H1 (cell line): ENCODE measurements at regions not wholly inside any gene's neighbourhood (a gene's known extent, or its start where the extent isn't known, plus 50 kb on each side); places are given as distances from the start of the nearest gene placed in this dataset.

Experiments
- CTCF ChIA-PET: fragments of 300-600 bp; sonication (Branson Sonifier 250); formaldehyde crosslinking; loops from one replicate; lab custom pipeline; 2021; ENCODE audit not compliant: partially characterized antibody; lab: Charles Lee
- POLR2A ChIA-PET: fragments of 300-600 bp; sonication (Branson Sonifier 250); formaldehyde crosslinking; loops from one replicate; lab custom pipeline; 2021; ENCODE audit warnings: inconsistent platforms; ENCODE audit not compliant: partially characterized antibody; lab: Charles Lee
- DNase-seq, 2 experiments: peaks; one replicate each; pipeline versions ENCODE4 v3.0.0 to v3.0.0-alpha.2; 2010 to 2022; ENCODE audit warnings: low spot score in 2 of 2, low read depth in 1 of 2, mixed read lengths in 1 of 2
- FAIRE-seq: peaks from 2 replicates; lab custom pipeline; 2011; peaks lifted over from hg19 to GRCh38; lab: Jason Lieb, UNC
- H2AFZ ChIP-seq: 2 replicates; pipeline ENCODE4 v1.8.1; 2012; ENCODE audit warnings: low read length, inconsistent platforms
- H2AK5ac ChIP-seq: 2 replicates; pipeline ENCODE4 v1.6.1; 2013; ENCODE audit warnings: low read depth, low read length
- H2BK120ac ChIP-seq: replicated peaks from 2 replicates; pipeline ENCODE3; 2013; ENCODE audit warnings: low read depth, low read length, inconsistent platforms
- H2BK12ac ChIP-seq: 2 replicates; pipeline ENCODE4 v1.6.1; 2013; ENCODE audit warnings: low read depth, low read length
- H2BK15ac ChIP-seq: 2 replicates; pipeline ENCODE4 v1.6.1; 2013; ENCODE audit warnings: low read length
- H2BK20ac ChIP-seq: 2 replicates; pipeline ENCODE4 v1.6.1; 2013; ENCODE audit warnings: low read length
- H2BK5ac ChIP-seq: 2 replicates; pipeline ENCODE4 v1.6.1; 2013; ENCODE audit warnings: low read depth, low read length
- H3K14ac ChIP-seq: 2 replicates; pipeline ENCODE4 v1.6.1; 2013; ENCODE audit warnings: inconsistent platforms; ENCODE audit not compliant: insufficient read length
- H3K18ac ChIP-seq: 2 replicates; pipeline ENCODE4 v1.6.1; 2013; ENCODE audit warnings: low read length; ENCODE audit errors: extremely low read depth
- H3K23ac ChIP-seq: 2 replicates; pipeline ENCODE4 v1.6.1; 2013; ENCODE audit warnings: inconsistent platforms; ENCODE audit not compliant: insufficient read length
- H3K23me2 ChIP-seq: 2 replicates; pipeline ENCODE4 v1.6.1; 2013; ENCODE audit warnings: low read depth, low read length
- H3K27ac ChIP-seq: 2 replicates; pipeline ENCODE4 v1.6.1; 2011; ENCODE audit warnings: low read depth, low read length, inconsistent platforms
- H3K27me3 ChIP-seq, 4 experiments: replicated peaks in 1 of 4; 1 replicate in 1 of 4; 2 replicates in 3 of 4; pipeline versions ENCODE4 v1.6.1 to v1.8.1; 2011 to 2013; ENCODE audit warnings: low read length in 3 of 4, mild to moderate bottlenecking in 3 of 4, inconsistent platforms in 2 of 4, mixed read lengths in 2 of 4, moderate library complexity in 1 of 4; ENCODE audit not compliant: control insufficient read depth in 3 of 4, insufficient read depth in 3 of 4; ENCODE audit errors: extremely low read depth in 1 of 4
- H3K36me3 ChIP-seq, 4 experiments: 2 replicates each; pipeline versions ENCODE4 v1.6.1 to v1.8.1; 2011 to 2013; ENCODE audit warnings: mild to moderate bottlenecking in 4 of 4, low read length in 3 of 4, moderate library complexity in 2 of 4, control low read depth in 1 of 4, inconsistent platforms in 1 of 4; ENCODE audit not compliant: insufficient read depth in 4 of 4, control insufficient read depth in 2 of 4
- H3K4ac ChIP-seq: replicated peaks from 2 replicates; pipeline ENCODE3; 2013; ENCODE audit warnings: low read length, low read depth, mixed read lengths, inconsistent platforms; ENCODE audit not compliant: insufficient read length
- H3K4me1 ChIP-seq, 4 experiments: replicated peaks in 1 of 4; 1 replicate in 1 of 4; 2 replicates in 3 of 4; pipeline versions ENCODE4 v1.6.1 to v1.8.1; 2011 to 2013; ENCODE audit warnings: low read length in 3 of 4, inconsistent platforms in 2 of 4, mixed read lengths in 1 of 4; ENCODE audit not compliant: insufficient read depth in 4 of 4, control insufficient read depth in 3 of 4
- H3K4me2 ChIP-seq, 2 experiments: 2 replicates each; pipeline versions ENCODE4 v1.6.1 to v1.8.1; 2011 to 2013; ENCODE audit warnings: low read depth in 2 of 2, low read length in 2 of 2, control low read depth in 1 of 2, inconsistent platforms in 1 of 2, mild to moderate bottlenecking in 1 of 2; ENCODE audit not compliant: insufficient read depth in 1 of 2
- H3K4me3 ChIP-seq, 4 experiments: fragments of 200-600, 300-600 bp in 1 of 4; sonication (generic), shearing (Covaris generic), sonication (Bioruptor Twin) in 1 of 4; 2 replicates each; pipeline versions ENCODE4 v1.5.1 to v1.8.1; 2011 to 2016; ENCODE audit warnings: low read length in 4 of 4, low read depth in 3 of 4, control low read depth in 2 of 4, inconsistent platforms in 2 of 4, mild to moderate bottlenecking in 2 of 4, mixed read lengths in 1 of 4, moderate library complexity in 1 of 4; ENCODE audit not compliant: insufficient read depth in 2 of 4; ENCODE audit errors: extremely low read depth in 1 of 4
- H3K56ac ChIP-seq: replicated peaks from 2 replicates; pipeline ENCODE3; 2013; ENCODE audit warnings: low read depth, mild to moderate bottlenecking, mixed read lengths, low read length, inconsistent platforms; ENCODE audit not compliant: insufficient read length
- H3K79me1 ChIP-seq: 2 replicates; pipeline ENCODE4 v1.6.1; 2013; ENCODE audit warnings: low read depth, low read length, control low read depth
- H3K79me2 ChIP-seq, 2 experiments: 2 replicates each; pipeline versions ENCODE4 v1.6.1 to v1.8.1; 2012 to 2013; ENCODE audit warnings: low read length in 2 of 2, mild to moderate bottlenecking in 2 of 2, inconsistent platforms in 1 of 2; ENCODE audit not compliant: insufficient read depth in 2 of 2, control insufficient read depth in 1 of 2
- H3K9ac ChIP-seq, 4 experiments: replicated peaks in 1 of 4; 1 replicate in 1 of 4; 2 replicates in 3 of 4; pipeline versions ENCODE4 v1.6.1 to v1.8.1; 2011 to 2013; ENCODE audit warnings: low read depth in 3 of 4, low read length in 3 of 4, control low read depth in 2 of 4, mild to moderate bottlenecking in 2 of 4, moderate library complexity in 2 of 4, inconsistent platforms in 1 of 4; ENCODE audit errors: extremely low read depth in 1 of 4
- H3K9me3 ChIP-seq, 2 experiments: 2 replicates each; pipeline versions ENCODE4 v1.6.1 to v1.8.1; 2012 to 2013; ENCODE audit warnings: mild to moderate bottlenecking in 2 of 2, moderate library complexity in 2 of 2, control low read depth in 1 of 2, inconsistent platforms in 1 of 2, low read depth in 1 of 2, low read length in 1 of 2, mixed read lengths in 1 of 2; ENCODE audit not compliant: insufficient read depth in 2 of 2
- H4K20me1 ChIP-seq, 2 experiments: replicated peaks in 1 of 2; 2 replicates each; pipeline versions ENCODE3 to v1.8.1; 2011 to 2013; ENCODE audit warnings: inconsistent platforms in 2 of 2, low read length in 2 of 2, mild to moderate bottlenecking in 1 of 2; ENCODE audit not compliant: insufficient read depth in 2 of 2, control insufficient read depth in 1 of 2
- H4K5ac ChIP-seq: 2 replicates; pipeline ENCODE4 v1.6.1; 2013; ENCODE audit warnings: low read length, low read depth, mixed read lengths, inconsistent platforms; ENCODE audit not compliant: insufficient read length
- H4K8ac ChIP-seq: 2 replicates; pipeline ENCODE4 v1.8.0; 2013; ENCODE audit warnings: mild to moderate bottlenecking, moderate library complexity, low read length, inconsistent platforms; ENCODE audit not compliant: insufficient read depth; ENCODE audit errors: extremely low read depth
- H4K91ac ChIP-seq: replicated peaks from 2 replicates; pipeline ENCODE3; 2013; ENCODE audit warnings: low read length, mixed read lengths, inconsistent platforms; ENCODE audit not compliant: insufficient read length
- ASH2L ChIP-seq: fragments of 200-600, 300-600 bp; sonication (generic); IDR thresholded peaks from one replicate; pipeline ENCODE4 v1.7.1; 2017; ENCODE audit warnings: low read length
- BCL11A ChIP-seq, 2 experiments: IDR thresholded peaks; one replicate each; pipeline ENCODE4 v1.6.1; 2011; ENCODE audit warnings: low read depth in 2 of 2, low read length in 2 of 2, mild to moderate bottlenecking in 2 of 2
- CBX8 ChIP-seq: fragments of 300-800, 300-1000 bp; sonication (generic); IDR thresholded peaks from 2 replicates; pipeline ENCODE4 v1.7.1; 2016; ENCODE audit warnings: low read depth, low read length, borderline replicate concordance
- CREB1 ChIP-seq: IDR thresholded peaks from 2 replicates; pipeline ENCODE4 v1.6.1; 2012; ENCODE audit warnings: inconsistent platforms
- CTCF ChIP-seq, 3 experiments: IDR thresholded peaks; 1 replicate in 2 of 3; 2 replicates in 1 of 3; pipeline versions ENCODE4 v1.5.1 to v1.6.1; 2011; ENCODE audit warnings: low read length in 3 of 3, mild to moderate bottlenecking in 3 of 3, inconsistent platforms in 2 of 3, low read depth in 1 of 3, moderate library complexity in 1 of 3; ENCODE audit not compliant: insufficient read depth in 1 of 3; ENCODE audit errors: control extremely low read depth in 1 of 3
- EZH2 ChIP-seq: fragments of 200-600 bp; sonication (generic); IDR thresholded peaks from 2 replicates; pipeline ENCODE4 v1.7.1; 2012; ENCODE audit warnings: low read depth, mild to moderate bottlenecking, moderate library complexity, low read length, inconsistent platforms; ENCODE audit not compliant: severe bottlenecking
- HDAC2 ChIP-seq, 2 experiments: fragments of 300-600 bp in 1 of 2; sonication (generic) in 1 of 2; IDR thresholded peaks; 2 replicates each; pipeline ENCODE4 v1.6.1; 2011 to 2012; ENCODE audit warnings: low read depth in 2 of 2, low read length in 2 of 2, mild to moderate bottlenecking in 2 of 2, moderate library complexity in 2 of 2, borderline replicate concordance in 1 of 2, inconsistent platforms in 1 of 2
- HDAC6 ChIP-seq: IDR thresholded peaks from one replicate; pipeline ENCODE4 v1.7.1; 2012; ENCODE audit warnings: low read depth, mild to moderate bottlenecking, inconsistent platforms, low read length, moderate library complexity
- NRF1 ChIP-seq: IDR thresholded peaks from 2 replicates; pipeline ENCODE4 v1.6.1; 2011; ENCODE audit warnings: mild to moderate bottlenecking, low read depth, low read length, improper control_type of control experiment
- POLR2AphosphoS5 ChIP-seq: IDR thresholded peaks from 2 replicates; pipeline ENCODE4 v1.6.1; 2011; ENCODE audit warnings: low read depth, low read length
- SP4 ChIP-seq: IDR thresholded peaks from 2 replicates; pipeline ENCODE4 v1.6.1; 2012; ENCODE audit warnings: low read length, inconsistent platforms
- SRF ChIP-seq: IDR thresholded peaks from 2 replicates; pipeline ENCODE4 v1.6.1; 2011; ENCODE audit warnings: mild to moderate bottlenecking, low read depth, low read length, moderate library complexity
- TAF1 ChIP-seq: IDR thresholded peaks from 2 replicates; pipeline ENCODE4 v1.6.1; 2011; ENCODE audit warnings: mild to moderate bottlenecking, low read depth, low read length
- WGBS, 2 experiments: shearing (Covaris generic) in 1 of 2; methylation state at CpG; one replicate each; pipeline versions ENCODE4 v1.1.6 to v1.1.7; 2013 to 2015; ENCODE audit warnings: low lambda C conversion rate in 2 of 2, mixed read lengths in 2 of 2, inconsistent platforms in 1 of 2, low coverage in 1 of 2, missing lambda C conversion rate in 1 of 2; ENCODE audit not compliant: insufficient replicate concordance in 2 of 2, insufficient coverage in 1 of 2, insufficient read length in 1 of 2; ENCODE audit errors: extremely low coverage in 1 of 2, missing lambda C conversion rate in 1 of 2; 5-methylcytosine and 5-hydroxymethylcytosine counted together

- Histone ChIP-seq H3K27ac (no peak overlapping the region), H3K23ac (no peak overlapping the region), H3K4me3 (no peak overlapping the region), H3K23me2 (no peaks in the 10 kb centered on the region), H2AK5ac (no peak overlapping the region), H4K91ac (no peak overlapping the region), H2BK5ac (no peak overlapping the region), H2AFZ (no peak overlapping the region), H4K20me1 (no peaks in the 10 kb centered on the region), H3K14ac (no peak overlapping the region), H3K36me3 (no peaks in the 10 kb centered on the region), H3K9ac (no peak overlapping the region), H2BK20ac (no peak overlapping the region), H3K56ac (no peak overlapping the region), H2BK15ac (no peak overlapping the region), H2BK120ac (no peak overlapping the region), H3K4me1 (peaks cover 0 to under 1% (median 0%) of the 10 kb centered on the region in 4 experiments; a peak in 2 of 7 replicates), H4K5ac (no peak overlapping the region), H3K9me3 (no peaks in the 10 kb centered on the region; a peak in 1 of 4 replicates), H2BK12ac (no peak overlapping the region), H3K18ac (no peak overlapping the region), H3K27me3 (no peaks in the 10 kb centered on the region), H3K79me2 (no peaks in the 10 kb centered on the region), H3K4ac (no peak overlapping the region), H3K79me1 (no peaks in the 10 kb centered on the region), H4K8ac (no peak overlapping the region), H3K4me2 (no peak overlapping the region)
- ChIA-PET POLR2A (interaction anchor here (0.7 to 1.6 kb wide), 2 partner anchors 9 to 10 kb away, joined by 3 read pairs; no protein-coding TSS in a partner anchor), CTCF (no interaction called here)
- WGBS, 2 experiments = 92% methylated on average over 6 of the region's 6 CpGs; no CpG with 5 or more reads in 1 of the 2 experiments
- DNase-seq (no peak), FAIRE-seq (no peak)
- TF ChIP-seq TAF1 (no peak), SP4 (no peak), HDAC6 (no peak), ASH2L (no peak), BCL11A (IDR thresholded peaks at IDR 0.05; ENCODE audit: low read depth in 2 of 2, low read length in 2 of 2) (no peak), CTCF (IDR thresholded peaks at IDR 0.05; ENCODE audit: control extremely low read depth in 1 of 3, insufficient read depth in 1 of 3, low read depth in 1 of 3, low read length in 3 of 3) (no peak), CBX8 (no peak), CREB1 (no peak), NRF1 (no peak), POLR2AphosphoS5 (no peak), SRF (no peak), EZH2 (no peak), HDAC2 (IDR thresholded peaks at IDR 0.05; ENCODE audit: borderline replicate concordance in 1 of 2, low read depth in 2 of 2, low read length in 2 of 2) (no peak)
These were observed 50.9 kb upstream of the RPS6KA2 start for GRCh38 chr6:166677941-166678340.
